ENCODE measurements at regions not wholly inside any gene's neighbourhood (a gene's known extent, or its start where the extent isn't known, plus 50 kb on each side); places are given as distances from the start of the nearest gene placed in this dataset.
"Not testable (repeated sequence)": the region's sequence is repeated elsewhere in the genome, so short reads cannot be mapped to it uniquely, and the experiment has no call there.

DNA sequence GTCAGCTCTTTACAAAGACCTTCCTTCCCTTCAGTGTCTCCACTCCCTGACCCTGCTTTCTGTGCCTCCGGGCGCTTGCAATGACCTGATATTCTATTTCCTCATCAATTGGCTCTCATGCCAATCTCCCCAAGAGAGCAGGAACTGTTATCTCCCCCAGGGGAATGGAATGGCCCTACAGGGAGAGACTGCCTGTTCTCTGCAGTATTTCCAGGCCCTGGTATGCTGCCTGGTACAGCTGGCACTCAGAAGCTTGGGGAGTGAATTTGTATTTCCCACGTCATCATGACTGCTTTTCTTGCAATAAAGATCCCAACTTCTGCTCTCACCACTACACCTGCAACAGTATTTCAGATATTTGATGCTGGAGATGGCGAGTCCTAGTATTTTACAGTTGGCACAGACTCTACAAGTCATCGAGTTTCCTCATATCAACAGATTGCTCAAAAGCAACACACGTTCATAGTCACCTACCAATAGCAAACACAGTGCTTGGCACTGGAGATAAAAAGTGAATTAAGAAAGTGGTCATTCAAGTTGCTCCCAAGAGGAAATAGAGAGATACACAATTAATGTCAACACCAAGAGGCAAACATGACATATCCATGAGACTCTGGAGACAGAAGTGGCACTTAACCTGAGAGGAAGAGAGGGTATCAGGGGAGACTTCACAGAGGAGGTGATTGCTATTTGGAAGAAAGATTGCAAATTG, 90.5 kb upstream of the EGFL6 start:
- no peak for DNase-seq (ENCODE audit: low read depth in 2 of 2)

DNA sequence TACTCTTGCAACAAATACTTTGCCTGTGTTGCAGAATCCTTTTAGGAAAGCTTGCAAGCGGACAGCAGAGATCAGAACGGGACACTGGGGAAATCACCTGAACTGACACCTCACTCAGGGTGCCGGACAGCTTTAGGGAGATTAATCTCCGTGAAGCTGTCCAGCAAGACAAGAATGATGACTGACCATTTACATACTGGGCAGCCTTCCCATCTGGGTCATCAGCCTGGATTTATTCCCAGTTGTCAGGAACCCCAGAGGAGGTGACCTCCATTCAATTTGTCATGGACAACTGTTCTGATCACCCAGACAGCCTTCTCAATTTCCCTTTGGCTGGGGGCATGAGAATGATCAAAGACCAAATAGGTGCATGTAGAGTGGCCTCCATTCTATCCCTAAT, 93.0 kb upstream of the EGFL6 start:
- DNase-seq (ENCODE audit: low read depth in 2 of 2) = no peak

DNA sequence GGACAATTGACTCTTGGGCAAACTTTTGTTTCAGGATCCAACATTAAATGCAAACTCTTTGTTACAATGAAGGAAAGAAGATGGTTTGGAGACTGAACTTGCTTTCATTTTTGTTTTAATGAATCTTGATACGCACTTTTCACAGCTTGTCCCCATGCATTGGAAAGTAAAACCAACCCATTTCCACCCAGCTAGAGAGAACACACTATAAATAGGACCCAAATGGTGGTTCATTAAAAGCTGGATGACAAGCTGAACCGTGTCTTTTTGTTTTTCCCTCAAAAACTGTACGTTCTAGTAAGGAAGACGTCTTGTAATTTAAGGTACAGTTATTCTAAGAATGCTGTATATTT, 95.3 kb upstream of the EGFL6 start:
- DNase-seq (ENCODE audit: low read depth in 2 of 2) = no peak

DNA sequence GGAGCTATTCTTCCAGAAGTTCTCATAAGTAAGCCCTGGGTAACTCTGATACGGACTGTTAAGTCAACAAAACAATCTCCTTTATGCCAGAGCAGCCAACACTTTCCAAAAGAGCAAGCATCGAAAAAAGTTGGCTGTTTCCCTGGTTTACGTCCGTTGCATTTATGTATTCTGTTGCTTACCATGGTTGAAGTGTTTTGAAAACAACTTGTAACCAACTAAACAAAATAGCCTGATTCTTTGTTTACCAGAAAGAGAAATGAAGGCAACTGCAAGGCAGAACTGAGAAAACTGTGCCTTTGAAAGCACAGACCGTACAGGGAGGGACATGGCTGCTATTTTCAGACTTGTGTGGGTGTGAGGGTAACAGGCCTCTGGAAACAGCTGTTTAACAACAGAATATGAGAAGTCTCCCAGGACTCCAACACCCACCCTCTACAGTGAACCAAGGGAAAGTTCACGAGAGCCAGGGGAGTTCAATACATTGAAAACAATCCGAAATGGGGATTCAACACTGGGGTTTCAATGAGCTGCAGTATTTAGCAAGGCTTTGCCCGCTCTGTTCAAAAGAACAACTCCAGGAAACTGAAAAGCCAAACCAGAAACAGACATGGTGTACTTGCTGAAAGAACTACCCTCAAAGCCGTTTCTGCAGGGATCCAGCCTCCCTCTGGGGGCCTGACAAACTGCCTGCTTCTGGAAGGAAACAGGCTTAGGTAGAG, 95.8 kb upstream of the EGFL6 start:
- DNase-seq (ENCODE audit: low read depth in 2 of 2) = no peak

DNA sequence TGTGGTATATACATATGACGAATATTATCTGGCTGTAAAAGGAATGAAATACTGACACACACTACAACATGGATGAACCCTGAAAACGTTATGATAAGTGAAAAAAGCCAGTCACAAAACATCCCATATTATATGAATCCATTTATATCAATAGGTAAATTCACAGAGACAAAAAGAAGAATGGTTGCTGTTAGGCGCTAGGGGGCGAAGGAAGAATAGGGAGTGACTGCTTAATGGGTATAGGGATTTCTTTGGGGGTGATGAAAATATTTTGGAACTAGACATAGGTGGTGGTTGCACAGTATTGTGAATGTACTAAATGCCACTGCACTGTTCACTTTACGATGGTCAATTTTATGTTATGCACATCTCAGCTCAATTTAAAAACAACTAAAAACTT, 96.4 kb upstream of the EGFL6 start:
- DNase-seq (ENCODE audit: low read depth in 2 of 2) = no peak

GRCh38 chrX:13471269-13471668, 98.1 kb upstream of the EGFL6 start:
- no peak for DNase-seq (ENCODE audit: low read depth in 2 of 2)

- no peak for DNase-seq (ENCODE audit: low read depth in 2 of 2)
Observed at GRCh38 chrX:13470685-13470977, 98.8 kb upstream of the EGFL6 start.

GRCh38 chrX:13469963-13470684, 99.3 kb upstream of the EGFL6 start:
- no peak for DNase-seq (ENCODE audit: low read depth in 2 of 2)

DNA sequence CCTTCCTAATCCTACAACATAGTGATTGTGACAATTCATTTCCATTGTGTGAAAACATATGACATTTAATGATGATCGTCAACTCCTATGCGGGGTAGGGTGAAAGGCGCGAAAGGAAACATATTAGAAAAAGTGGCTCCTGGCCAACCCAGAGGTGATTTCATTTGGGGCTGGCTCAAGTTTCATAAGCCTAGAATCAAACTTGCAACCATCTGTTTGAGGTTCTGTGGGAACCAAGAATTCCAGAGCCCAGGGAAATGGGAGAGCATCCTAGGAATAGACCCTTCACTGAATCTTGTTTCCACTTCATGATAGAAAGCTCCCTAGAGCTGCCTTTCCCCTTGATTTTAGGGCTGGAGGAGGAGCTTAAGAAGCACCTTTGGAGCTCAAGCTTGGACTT, 101.3 kb upstream of the EGFL6 start:
- DNase-seq (ENCODE audit: low read depth in 2 of 2) = no peak

GRCh38 chrX:13467243-13467642, 102.2 kb upstream of the EGFL6 start:
- no peak for DNase-seq (ENCODE audit: low read depth in 2 of 2)

- no peak for DNase-seq (ENCODE audit: low read depth in 2 of 2)
Observed at GRCh38 chrX:13464599-13465275, 104.7 kb upstream of the EGFL6 start.

DNA sequence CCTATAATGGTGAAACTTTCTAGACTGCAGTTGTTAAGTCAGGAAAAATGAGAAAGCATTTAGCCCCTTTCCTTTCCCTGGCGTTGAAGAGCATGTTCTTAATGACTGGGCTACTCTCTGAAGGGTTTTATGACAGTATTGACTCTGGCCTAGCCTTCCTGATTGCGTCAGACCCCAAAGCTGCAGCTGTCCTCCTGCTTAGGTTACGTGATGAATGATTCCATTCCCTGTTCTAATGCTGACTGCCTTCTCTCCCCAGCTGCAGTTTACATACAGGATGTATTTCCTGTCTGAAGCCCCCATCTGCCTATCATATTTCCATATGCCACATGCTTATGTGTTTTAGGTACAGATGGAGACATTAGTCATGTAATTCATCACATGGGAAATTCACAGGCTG, 105.8 kb upstream of the EGFL6 start:
- DNase-seq (ENCODE audit: low read depth in 2 of 2) = peak; percentile 90 to 91

- no peak for DNase-seq (ENCODE audit: low read depth in 2 of 2)
Observed at GRCh38 chrX:13452283-13452682, 117.1 kb upstream of the EGFL6 start.

- DNase-seq (ENCODE audit: low read depth in 2 of 2) = no peak
Observed at GRCh38 chrX:13449441-13449840, 120.0 kb upstream of the EGFL6 start.

- no peak for DNase-seq (ENCODE audit: low read depth in 2 of 2)
Observed at GRCh38 chrX:13448941-13449340, 120.5 kb upstream of the EGFL6 start.

DNA sequence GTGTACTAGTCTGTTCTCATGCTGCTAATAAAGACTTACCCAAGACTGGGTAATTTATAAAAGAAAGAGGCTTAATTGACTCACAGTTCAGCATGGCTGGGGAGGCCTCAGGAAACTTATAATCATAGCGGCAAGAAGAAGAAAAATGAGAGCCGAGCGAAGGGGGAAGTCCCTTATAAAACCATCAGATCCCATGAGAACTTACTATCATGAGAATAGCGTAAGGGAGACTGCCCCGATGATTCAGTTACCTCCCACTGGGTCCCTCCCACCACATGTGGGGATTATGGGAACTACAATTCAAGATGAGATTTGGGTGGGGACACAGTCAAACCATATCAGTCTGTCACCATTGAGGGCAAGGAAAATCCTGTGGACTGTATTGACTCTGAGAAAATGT, 121.8 kb upstream of the ATXN3L start:
- DNase-seq (ENCODE audit: low read depth in 2 of 2) = not testable (repeated sequence)

DNA sequence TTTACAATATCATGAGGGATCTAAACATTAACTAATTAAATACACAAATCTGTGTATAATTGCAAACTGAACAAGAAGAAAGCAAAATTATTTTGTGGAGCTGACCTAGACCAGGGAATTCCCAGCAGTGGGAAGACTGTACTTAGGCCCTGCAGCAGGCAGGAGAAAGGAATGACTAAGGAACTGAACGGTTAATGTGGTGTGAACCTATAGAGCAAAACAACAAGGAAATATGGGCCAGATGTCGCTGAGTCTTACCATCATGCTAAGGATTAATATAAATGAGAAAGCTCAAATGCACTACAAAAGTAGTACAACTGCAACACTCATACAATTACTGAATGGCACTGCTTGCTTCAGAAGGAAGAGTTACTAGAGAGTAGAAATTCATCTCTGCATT, 120.3 kb upstream of the ATXN3L start:
- DNase-seq (ENCODE audit: low read depth in 2 of 2) = no peak

DNA sequence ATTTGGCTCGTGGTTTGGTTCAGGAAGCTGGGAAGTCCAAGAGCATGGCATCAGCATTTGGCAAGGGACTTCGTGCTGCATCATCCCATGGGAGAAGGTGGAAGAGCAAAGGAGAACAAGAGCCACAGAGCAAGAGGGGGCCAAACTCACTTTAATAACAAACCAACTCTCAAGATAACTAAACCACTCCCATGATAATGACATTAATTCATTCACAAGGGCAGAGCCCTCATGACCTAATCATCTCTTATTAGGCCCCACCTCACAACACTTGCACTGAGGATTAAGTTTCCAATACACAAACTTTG, 113.4 kb upstream of the ATXN3L start:
- DNase-seq (ENCODE audit: low read depth in 2 of 2) = peak in 1 of 2 experiments; percentile 30

GRCh38 chrX:13432414-13433297, 112.8 kb upstream of the ATXN3L start:
- peak; percentile 86 to 90 for DNase-seq (ENCODE audit: low read depth in 2 of 2)

GRCh38 chrX:13430136-13430827, 110.4 kb upstream of the ATXN3L start:
- no peak for DNase-seq (ENCODE audit: low read depth in 2 of 2)

Measured in fibroblast of skin of left quadriceps (primary cell).